Ishikawa (cell line): ENCODE measurements at regions not wholly inside any gene's neighbourhood (a gene's known extent, or its start where the extent isn't known, plus 50 kb on each side); places are given as distances from the start of the nearest gene placed in this dataset.

Experiments
- EGR1 ChIP-seq: IDR thresholded peaks from 2 replicates; pipeline ENCODE4 v1.6.1; 2012
- FOXM1 ChIP-seq: IDR thresholded peaks from 2 replicates; pipeline ENCODE4 v1.6.1; 2012; ENCODE audit warnings: low read depth, borderline replicate concordance
- MAX ChIP-seq: IDR thresholded peaks from 2 replicates; pipeline ENCODE4 v1.6.1; 2012
- TAF1 ChIP-seq: IDR thresholded peaks from 2 replicates; pipeline ENCODE4 v1.6.1; 2012; ENCODE audit warnings: low read depth, mild to moderate bottlenecking
- TCF12 ChIP-seq: IDR thresholded peaks from 2 replicates; pipeline ENCODE4 v1.6.1; 2012; ENCODE audit warnings: low read depth
- YY1 ChIP-seq: IDR thresholded peaks from 2 replicates; pipeline ENCODE4 v1.6.1; 2012; ENCODE audit warnings: low read depth
- TF ChIP-seq, protein P1 (sequence below): IDR thresholded peaks from 2 replicates; pipeline ENCODE4 v1.6.1; 2012
- TF ChIP-seq, protein P2 (sequence below): IDR thresholded peaks from 2 replicates; pipeline ENCODE4 v1.6.1; 2012; ENCODE audit warnings: low read depth, mild to moderate bottlenecking

DNA sequence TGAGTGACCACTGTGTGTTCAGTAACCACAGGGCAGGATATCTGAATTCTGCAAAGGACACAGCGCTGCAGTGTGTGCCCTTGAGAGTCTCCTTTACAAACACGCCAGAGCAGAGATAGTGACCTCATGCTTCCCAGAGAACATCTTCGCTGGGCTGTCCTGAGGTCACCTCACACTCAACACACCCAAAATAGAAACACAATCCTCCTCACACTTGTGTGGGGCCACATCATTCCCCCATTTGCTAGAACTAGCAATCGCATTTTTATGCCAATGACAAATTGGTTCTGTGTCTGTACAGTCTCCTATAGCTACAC is 140.1 kb upstream of the NRIP1 start:
- TF ChIP-seq YY1, result no peak
- TF ChIP-seq TAF1, result no peak
- TF ChIP-seq, protein P1, sequence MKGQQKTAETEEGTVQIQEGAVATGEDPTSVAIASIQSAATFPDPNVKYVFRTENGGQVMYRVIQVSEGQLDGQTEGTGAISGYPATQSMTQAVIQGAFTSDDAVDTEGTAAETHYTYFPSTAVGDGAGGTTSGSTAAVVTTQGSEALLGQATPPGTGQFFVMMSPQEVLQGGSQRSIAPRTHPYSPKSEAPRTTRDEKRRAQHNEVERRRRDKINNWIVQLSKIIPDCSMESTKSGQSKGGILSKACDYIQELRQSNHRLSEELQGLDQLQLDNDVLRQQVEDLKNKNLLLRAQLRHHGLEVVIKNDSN, result no peak
- TF ChIP-seq, protein P2, sequence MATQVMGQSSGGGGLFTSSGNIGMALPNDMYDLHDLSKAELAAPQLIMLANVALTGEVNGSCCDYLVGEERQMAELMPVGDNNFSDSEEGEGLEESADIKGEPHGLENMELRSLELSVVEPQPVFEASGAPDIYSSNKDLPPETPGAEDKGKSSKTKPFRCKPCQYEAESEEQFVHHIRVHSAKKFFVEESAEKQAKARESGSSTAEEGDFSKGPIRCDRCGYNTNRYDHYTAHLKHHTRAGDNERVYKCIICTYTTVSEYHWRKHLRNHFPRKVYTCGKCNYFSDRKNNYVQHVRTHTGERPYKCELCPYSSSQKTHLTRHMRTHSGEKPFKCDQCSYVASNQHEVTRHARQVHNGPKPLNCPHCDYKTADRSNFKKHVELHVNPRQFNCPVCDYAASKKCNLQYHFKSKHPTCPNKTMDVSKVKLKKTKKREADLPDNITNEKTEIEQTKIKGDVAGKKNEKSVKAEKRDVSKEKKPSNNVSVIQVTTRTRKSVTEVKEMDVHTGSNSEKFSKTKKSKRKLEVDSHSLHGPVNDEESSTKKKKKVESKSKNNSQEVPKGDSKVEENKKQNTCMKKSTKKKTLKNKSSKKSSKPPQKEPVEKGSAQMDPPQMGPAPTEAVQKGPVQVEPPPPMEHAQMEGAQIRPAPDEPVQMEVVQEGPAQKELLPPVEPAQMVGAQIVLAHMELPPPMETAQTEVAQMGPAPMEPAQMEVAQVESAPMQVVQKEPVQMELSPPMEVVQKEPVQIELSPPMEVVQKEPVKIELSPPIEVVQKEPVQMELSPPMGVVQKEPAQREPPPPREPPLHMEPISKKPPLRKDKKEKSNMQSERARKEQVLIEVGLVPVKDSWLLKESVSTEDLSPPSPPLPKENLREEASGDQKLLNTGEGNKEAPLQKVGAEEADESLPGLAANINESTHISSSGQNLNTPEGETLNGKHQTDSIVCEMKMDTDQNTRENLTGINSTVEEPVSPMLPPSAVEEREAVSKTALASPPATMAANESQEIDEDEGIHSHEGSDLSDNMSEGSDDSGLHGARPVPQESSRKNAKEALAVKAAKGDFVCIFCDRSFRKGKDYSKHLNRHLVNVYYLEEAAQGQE, result no peak
- no peak for TF ChIP-seq MAX
- no peak for TF ChIP-seq FOXM1
- no peak for TF ChIP-seq TCF12
- no peak for TF ChIP-seq EGR1
